DMS153 (cell line): ENCODE measurements at regions not wholly inside any gene's neighbourhood (a gene's known extent, or its start where the extent isn't known, plus 50 kb on each side); places are given as distances from the start of the nearest gene placed in this dataset.

Experiments
- DNase-seq: peaks from one replicate; lab custom pipeline; 2025; lab: John Stamatoyannopoulos, UW

- DNase-seq, result no peak
Observed at GRCh38 chr5:164392531-164392930, 887.1 kb downstream of the MAT2B start.

- no peak for DNase-seq
Observed at GRCh38 chr5:164394686-164395194, 889.3 kb downstream of the MAT2B start.

GRCh38 chr5:164412531-164412930 lies 907.1 kb downstream of the MAT2B start:
- DNase-seq, result no peak

- DNase-seq, result no peak
Observed at GRCh38 chr5:164420161-164420560, 914.7 kb downstream of the MAT2B start.

- DNase-seq, result no peak
Observed at GRCh38 chr5:164422400-164422799, 917.0 kb downstream of the MAT2B start.

GRCh38 chr5:164431634-164432304 lies 926.4 kb downstream of the MAT2B start:
- no peak for DNase-seq

- DNase-seq, result no peak
Observed at GRCh38 chr5:164433106-164433870, 927.9 kb downstream of the MAT2B start.

- no peak for DNase-seq
Observed at GRCh38 chr5:164435576-164435975, 930.2 kb downstream of the MAT2B start.

- DNase-seq, result no peak
Observed at GRCh38 chr5:164439799-164440198, 934.4 kb downstream of the MAT2B start.

GRCh38 chr5:164449460-164449859 lies 944.0 kb downstream of the MAT2B start:
- DNase-seq, result no peak

- DNase-seq, result no peak
Observed at GRCh38 chr5:164466033-164466432, 960.6 kb downstream of the MAT2B start.

- DNase-seq, result no peak
Observed at GRCh38 chr5:164470312-164470711, 964.9 kb downstream of the MAT2B start.

GRCh38 chr5:164472165-164472564 lies 966.7 kb downstream of the MAT2B start:
- DNase-seq, result no peak

GRCh38 chr5:164475339-164475977 lies 970.0 kb downstream of the MAT2B start:
- no peak for DNase-seq

- DNase-seq, result no peak
Observed at GRCh38 chr5:164481270-164481669, 975.9 kb downstream of the MAT2B start.

- no peak for DNase-seq
Observed at GRCh38 chr5:164482351-164482750, 976.9 kb downstream of the MAT2B start.

GRCh38 chr5:164484948-164485347 lies 979.5 kb downstream of the MAT2B start:
- no peak for DNase-seq

GRCh38 chr5:164487939-164488338 lies 982.5 kb downstream of the MAT2B start:
- no peak for DNase-seq

GRCh38 chr5:164497311-164498064 lies 992.1 kb downstream of the MAT2B start:
- DNase-seq, result no peak

GRCh38 chr5:164498438-164498837 lies 993.0 kb downstream of the MAT2B start:
- no peak for DNase-seq

GRCh38 chr5:164500856-164501255 lies 995.4 kb downstream of the MAT2B start:
- no peak for DNase-seq

GRCh38 chr5:164501344-164501743 lies 995.9 kb downstream of the MAT2B start:
- DNase-seq, result no peak
